Vagina (tissue), 2 donors: ENCODE measurements at regions not wholly inside any gene's neighbourhood (a gene's known extent, or its start where the extent isn't known, plus 50 kb on each side); places are given as distances from the start of the nearest gene placed in this dataset.

ENCODE experiments used
- DNase-seq, 2 donors: peaks; one replicate each; pipeline ENCODE4 v3.0.0-alpha.2; 2017; ENCODE audit errors: extremely low spot score in 2 of 2
- H3K27ac ChIP-seq: fragments of 200-600 bp; sonication (generic); one replicate; pipeline ENCODE4 v1.5.1; 2019
- H3K27me3 ChIP-seq: fragments of 200-600 bp; sonication (generic); one replicate; pipeline ENCODE4 v1.5.1; 2019
- H3K36me3 ChIP-seq, 2 donors: fragments of 200-600 bp; sonication (generic); one replicate each; pipeline ENCODE4 v1.5.1; 2017 to 2019
- H3K4me1 ChIP-seq: fragments of 200-600 bp; sonication (generic); one replicate; pipeline ENCODE4 v1.5.1; 2019
- H3K4me3 ChIP-seq, 2 donors: fragments of 200-600 bp; sonication (generic); 1 replicate in 1 of 2; 2 replicates in 1 of 2; pipeline ENCODE4 v1.5.1; 2016 to 2019
- H3K9me3 ChIP-seq: fragments of 200-600 bp; sonication (generic); one replicate; pipeline ENCODE4 v1.5.1; 2019
- POLR2A ChIP-seq, 2 donors: fragments of 450-650 bp; IDR thresholded peaks; one replicate each; pipeline ENCODE4 v1.6.1; 2017; ENCODE audit warnings: antibody characterized with exemption in 2 of 2, mild to moderate bottlenecking in 2 of 2, moderate library complexity in 2 of 2
- POLR2AphosphoS5 ChIP-seq, 2 donors: sonication (generic); formaldehyde crosslinking; IDR thresholded peaks; one replicate each; pipeline ENCODE4 v1.9.0; 2017; ENCODE audit warnings: antibody characterized with exemption in 2 of 2, mild to moderate bottlenecking in 2 of 2, low read depth in 1 of 2; ENCODE audit not compliant: insufficient read depth in 1 of 2
- intact Hi-C: fragments of 100-400 bp; cut with DNase I; formaldehyde crosslinking; loops from one replicate; pipeline ENCODE4 v1.15.1; 2023
- TF ChIP-seq, protein P1 (sequence below), 3 experiments: fragments of 450-650 bp in 2 of 3; fragments of 200-600 bp in 1 of 3; sonication (generic) in 1 of 3; IDR thresholded peaks; one replicate each; pipeline ENCODE4 v1.5.1; 2017 to 2019; ENCODE audit warnings: antibody characterized with exemption in 3 of 3, mild to moderate bottlenecking in 2 of 3, moderate library complexity in 2 of 3

- no peak overlapping the region for H3K27ac ChIP-seq
- no peaks in the 10 kb centered on the region for H3K9me3 ChIP-seq
- intact Hi-C loops = no loop called here
- H3K36me3 ChIP-seq = no peaks in the 10 kb centered on the region
- H3K27me3 ChIP-seq = no peaks in the 10 kb centered on the region
- H3K4me1 ChIP-seq = no peaks in the 10 kb centered on the region
- no peak overlapping the region for H3K4me3 ChIP-seq
- no peak for DNase-seq
- TF ChIP-seq POLR2A (IDR thresholded peaks at IDR 0.05) (no peak), POLR2AphosphoS5 (IDR thresholded peaks at IDR 0.05; ENCODE audit: insufficient read depth in 1 of 2, low read depth in 1 of 2) (no peak)
- TF ChIP-seq, protein P1, sequence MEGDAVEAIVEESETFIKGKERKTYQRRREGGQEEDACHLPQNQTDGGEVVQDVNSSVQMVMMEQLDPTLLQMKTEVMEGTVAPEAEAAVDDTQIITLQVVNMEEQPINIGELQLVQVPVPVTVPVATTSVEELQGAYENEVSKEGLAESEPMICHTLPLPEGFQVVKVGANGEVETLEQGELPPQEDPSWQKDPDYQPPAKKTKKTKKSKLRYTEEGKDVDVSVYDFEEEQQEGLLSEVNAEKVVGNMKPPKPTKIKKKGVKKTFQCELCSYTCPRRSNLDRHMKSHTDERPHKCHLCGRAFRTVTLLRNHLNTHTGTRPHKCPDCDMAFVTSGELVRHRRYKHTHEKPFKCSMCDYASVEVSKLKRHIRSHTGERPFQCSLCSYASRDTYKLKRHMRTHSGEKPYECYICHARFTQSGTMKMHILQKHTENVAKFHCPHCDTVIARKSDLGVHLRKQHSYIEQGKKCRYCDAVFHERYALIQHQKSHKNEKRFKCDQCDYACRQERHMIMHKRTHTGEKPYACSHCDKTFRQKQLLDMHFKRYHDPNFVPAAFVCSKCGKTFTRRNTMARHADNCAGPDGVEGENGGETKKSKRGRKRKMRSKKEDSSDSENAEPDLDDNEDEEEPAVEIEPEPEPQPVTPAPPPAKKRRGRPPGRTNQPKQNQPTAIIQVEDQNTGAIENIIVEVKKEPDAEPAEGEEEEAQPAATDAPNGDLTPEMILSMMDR (IDR thresholded peaks at IDR 0.05) = no peak
These were observed 291.9 kb downstream of the KCNC2 start for GRCh38 chr12:74917743-74918142.

GRCh38 chr12:74918291-74918690, 291.3 kb downstream of the KCNC2 start:
- no peak for DNase-seq
- H3K36me3 ChIP-seq = no peaks in the 10 kb centered on the region
- no peak for TF ChIP-seq POLR2AphosphoS5 (IDR thresholded peaks at IDR 0.05; ENCODE audit: insufficient read depth in 1 of 2, low read depth in 1 of 2)
- TF ChIP-seq, protein P1 (IDR thresholded peaks at IDR 0.05) = no peak
- no peak for TF ChIP-seq POLR2A (IDR thresholded peaks at IDR 0.05)
- H3K9me3 ChIP-seq = no peaks in the 10 kb centered on the region
- intact Hi-C loops = no loop called here
- no peaks in the 10 kb centered on the region for H3K27me3 ChIP-seq
- H3K4me1 ChIP-seq = no peaks in the 10 kb centered on the region
- no peak overlapping the region for H3K27ac ChIP-seq
- H3K4me3 ChIP-seq = no peak overlapping the region

GRCh38 chr12:74922117-74922516, 287.5 kb downstream of the KCNC2 start:
- no peak for DNase-seq
- Histone ChIP-seq H3K36me3 (no peaks in the 10 kb centered on the region), H3K27me3 (no peaks in the 10 kb centered on the region), H3K9me3 (no peaks in the 10 kb centered on the region), H3K27ac (no peak overlapping the region), H3K4me3 (no peak overlapping the region), H3K4me1 (no peaks in the 10 kb centered on the region)
- TF ChIP-seq, protein P1 (IDR thresholded peaks at IDR 0.05) = no peak
- no peak for TF ChIP-seq POLR2A (IDR thresholded peaks at IDR 0.05)
- no peak for TF ChIP-seq POLR2AphosphoS5 (IDR thresholded peaks at IDR 0.05; ENCODE audit: insufficient read depth in 1 of 2, low read depth in 1 of 2)
- intact Hi-C loops = no loop called here

DNA sequence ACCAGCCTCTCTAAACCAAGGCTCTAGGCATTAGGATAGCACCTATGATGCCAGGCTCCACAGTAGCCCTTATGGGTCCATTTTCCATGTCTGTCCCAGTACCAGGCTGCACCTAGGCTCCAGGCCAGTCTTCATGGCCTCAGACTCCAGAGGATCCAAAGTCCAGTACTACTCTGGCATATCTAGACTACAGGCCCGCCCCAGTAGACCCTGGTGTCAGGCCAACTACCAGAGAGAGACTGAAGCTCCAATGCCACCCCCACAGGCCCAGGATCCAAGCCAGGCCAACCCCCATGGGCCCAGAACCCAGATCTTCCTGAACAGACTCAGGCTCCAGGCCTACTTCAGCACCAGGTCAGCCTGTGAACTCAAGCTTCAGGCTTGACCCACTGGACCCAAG, 287.0 kb downstream of the KCNC2 start:
- DNase-seq = no peak
- H3K36me3 ChIP-seq = no peaks in the 10 kb centered on the region
- no peaks in the 10 kb centered on the region for H3K4me1 ChIP-seq
- intact Hi-C loops = no loop called here
- H3K27me3 ChIP-seq = no peaks in the 10 kb centered on the region
- no peaks in the 10 kb centered on the region for H3K9me3 ChIP-seq
- TF ChIP-seq POLR2AphosphoS5 (IDR thresholded peaks at IDR 0.05; ENCODE audit: insufficient read depth in 1 of 2, low read depth in 1 of 2) (no peak), POLR2A (IDR thresholded peaks at IDR 0.05) (no peak)
- TF ChIP-seq, protein P1 (IDR thresholded peaks at IDR 0.05) = no peak
- no peak overlapping the region for H3K27ac ChIP-seq
- H3K4me3 ChIP-seq = no peak overlapping the region

GRCh38 chr12:74941670-74942069, 268.0 kb downstream of the KCNC2 start:
- H3K27ac ChIP-seq = no peak overlapping the region
- H3K27me3 ChIP-seq = no peaks in the 10 kb centered on the region
- no peak for TF ChIP-seq POLR2A (IDR thresholded peaks at IDR 0.05)
- no peaks in the 10 kb centered on the region for H3K4me1 ChIP-seq
- H3K4me3 ChIP-seq = no peak overlapping the region
- H3K9me3 ChIP-seq = no peaks in the 10 kb centered on the region
- no peaks in the 10 kb centered on the region for H3K36me3 ChIP-seq
- intact Hi-C loops = no loop called here
- DNase-seq = no peak

DNA sequence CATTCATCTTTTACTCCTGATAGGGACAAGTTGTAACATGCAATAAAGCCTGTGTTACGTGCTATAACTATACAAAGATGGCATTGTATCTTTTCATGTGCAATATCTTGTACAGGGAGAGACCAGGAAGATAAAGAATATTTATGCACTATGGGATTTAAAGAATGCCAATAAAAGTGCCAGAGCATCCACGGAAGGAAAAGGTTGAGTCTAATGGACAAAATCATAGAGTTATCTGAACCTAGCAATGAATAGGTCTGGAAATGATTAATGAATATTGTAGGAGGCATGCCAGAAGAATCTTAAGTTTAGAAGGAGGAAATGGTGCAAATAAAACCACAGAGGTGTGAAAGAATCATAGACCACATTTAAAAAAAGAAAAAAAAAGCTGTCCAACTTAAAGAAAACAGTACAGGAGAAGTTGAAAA, 263.9 kb downstream of the KCNC2 start:
- no peaks in the 10 kb centered on the region for H3K9me3 ChIP-seq
- H3K27me3 ChIP-seq = no peaks in the 10 kb centered on the region
- TF ChIP-seq POLR2A (IDR thresholded peaks at IDR 0.05) (no peak), POLR2AphosphoS5 (IDR thresholded peaks at IDR 0.05; ENCODE audit: insufficient read depth in 1 of 2, low read depth in 1 of 2) (no peak)
- TF ChIP-seq, protein P1 (IDR thresholded peaks at IDR 0.05) = no peak
- intact Hi-C loops = no loop called here
- no peak overlapping the region for H3K27ac ChIP-seq
- no peak for DNase-seq
- no peaks in the 10 kb centered on the region for H3K4me1 ChIP-seq
- no peak overlapping the region for H3K4me3 ChIP-seq
- H3K36me3 ChIP-seq = no peaks in the 10 kb centered on the region
